KMS-11 (cell line): ENCODE measurements at regions not wholly inside any gene's neighbourhood (a gene's known extent, or its start where the extent isn't known, plus 50 kb on each side); places are given as distances from the start of the nearest gene placed in this dataset.
A peak's percentile ranks its signal among the peaks of the same experiment; 100 is the strongest.

Experiments
- H2AFZ ChIP-seq: fragments of 200-600 bp; sonication (generic); 2 replicates; pipeline ENCODE4 v1.6.1; 2016; ENCODE audit warnings: antibody characterized with exemption, mixed run types, low read depth
- H3K27ac ChIP-seq: fragments of 200-600 bp; sonication (generic); 2 replicates; pipeline ENCODE4 v1.6.1; 2016; ENCODE audit warnings: mild to moderate bottlenecking, mixed run types
- H3K27me3 ChIP-seq: fragments of 200-600 bp; sonication (generic); 2 replicates; pipeline ENCODE4 v1.6.1; 2017; ENCODE audit warnings: mild to moderate bottlenecking, low read depth, mixed run types, moderate library complexity; ENCODE audit not compliant: insufficient read depth
- H3K36me3 ChIP-seq: fragments of 200-600 bp; sonication (generic); 2 replicates; pipeline ENCODE4 v1.6.1; 2017; ENCODE audit warnings: mild to moderate bottlenecking, mixed run types; ENCODE audit not compliant: insufficient read depth
- H3K4me1 ChIP-seq: fragments of 200-600 bp; sonication (generic); 2 replicates; pipeline ENCODE4 v1.6.1; 2016; ENCODE audit warnings: mild to moderate bottlenecking, low read depth, mixed run types; ENCODE audit not compliant: poor library complexity, severe bottlenecking
- H3K4me2 ChIP-seq: fragments of 200-600 bp; sonication (generic); 2 replicates; pipeline ENCODE4 v1.7.0; 2016; ENCODE audit warnings: mild to moderate bottlenecking, mixed run types
- H3K4me3 ChIP-seq: fragments of 200-600 bp; sonication (generic); IDR thresholded peaks from 2 replicates; pipeline ENCODE4 v1.6.1; 2017; ENCODE audit warnings: low read depth, low read length, mixed read lengths; ENCODE audit not compliant: insufficient read depth
- H3K79me2 ChIP-seq: fragments of 200-600 bp; sonication (generic); 2 replicates; pipeline ENCODE4 v1.6.1; 2016; ENCODE audit warnings: low read depth, mixed run types; ENCODE audit not compliant: insufficient read depth
- H3K9ac ChIP-seq: fragments of 200-600 bp; sonication (generic); 2 replicates; pipeline ENCODE4 v1.6.1; 2016; ENCODE audit warnings: mild to moderate bottlenecking, mixed run types
- H4K20me1 ChIP-seq: fragments of 200-600 bp; sonication (generic); 2 replicates; pipeline ENCODE4 v1.6.1; 2016; ENCODE audit warnings: mild to moderate bottlenecking, mixed run types; ENCODE audit not compliant: insufficient read depth
- TF ChIP-seq, protein P1 (sequence below): fragments of 200-600 bp; sonication (generic); conservative IDR thresholded peaks from 2 replicates; pipeline ENCODE4 v1.6.1; 2017; ENCODE audit warnings: low read depth, mild to moderate bottlenecking, antibody characterized with exemption, low read length, moderate library complexity, mixed read lengths

DNA sequence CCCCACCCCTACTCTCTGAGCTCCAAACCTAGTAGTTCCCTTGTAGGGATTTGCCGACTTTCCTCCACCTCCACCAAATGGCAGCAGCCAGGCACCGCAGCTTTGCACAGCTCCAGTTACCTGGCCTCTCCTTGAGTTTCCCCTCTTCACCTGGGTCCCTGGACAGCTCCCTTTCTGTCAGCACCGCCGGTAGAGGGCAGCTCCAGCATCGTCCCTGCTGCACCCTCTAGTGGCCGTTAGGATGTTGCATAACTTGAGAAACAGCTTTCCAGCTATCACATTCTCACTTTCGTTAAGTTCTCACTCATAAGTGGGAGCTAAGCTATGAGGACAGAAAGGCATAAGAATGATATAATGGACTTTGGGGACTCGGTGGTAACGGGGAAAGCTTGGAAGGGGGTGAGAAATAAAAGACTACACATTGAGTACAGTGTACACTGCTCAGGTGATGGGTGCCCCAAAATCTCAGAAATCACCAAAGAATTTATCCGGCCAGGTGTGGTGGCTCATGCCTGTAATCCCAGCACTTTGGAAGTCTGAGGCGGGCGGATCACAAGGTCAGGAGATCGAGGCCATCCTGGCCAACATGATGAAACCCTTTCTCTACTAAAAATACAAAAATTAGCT is 60.4 kb upstream of the OLFM4 start:
- TF ChIP-seq, protein P1, sequence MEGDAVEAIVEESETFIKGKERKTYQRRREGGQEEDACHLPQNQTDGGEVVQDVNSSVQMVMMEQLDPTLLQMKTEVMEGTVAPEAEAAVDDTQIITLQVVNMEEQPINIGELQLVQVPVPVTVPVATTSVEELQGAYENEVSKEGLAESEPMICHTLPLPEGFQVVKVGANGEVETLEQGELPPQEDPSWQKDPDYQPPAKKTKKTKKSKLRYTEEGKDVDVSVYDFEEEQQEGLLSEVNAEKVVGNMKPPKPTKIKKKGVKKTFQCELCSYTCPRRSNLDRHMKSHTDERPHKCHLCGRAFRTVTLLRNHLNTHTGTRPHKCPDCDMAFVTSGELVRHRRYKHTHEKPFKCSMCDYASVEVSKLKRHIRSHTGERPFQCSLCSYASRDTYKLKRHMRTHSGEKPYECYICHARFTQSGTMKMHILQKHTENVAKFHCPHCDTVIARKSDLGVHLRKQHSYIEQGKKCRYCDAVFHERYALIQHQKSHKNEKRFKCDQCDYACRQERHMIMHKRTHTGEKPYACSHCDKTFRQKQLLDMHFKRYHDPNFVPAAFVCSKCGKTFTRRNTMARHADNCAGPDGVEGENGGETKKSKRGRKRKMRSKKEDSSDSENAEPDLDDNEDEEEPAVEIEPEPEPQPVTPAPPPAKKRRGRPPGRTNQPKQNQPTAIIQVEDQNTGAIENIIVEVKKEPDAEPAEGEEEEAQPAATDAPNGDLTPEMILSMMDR = peak; percentile 82
- Histone ChIP-seq H3K4me2 (no peak overlapping the region), H3K27me3 (no peaks in the 10 kb centered on the region), H2AFZ (no peak overlapping the region), H3K36me3 (no peaks in the 10 kb centered on the region), H4K20me1 (no peaks in the 10 kb centered on the region), H3K4me1 (peaks cover 4% of the 10 kb centered on the region), H3K27ac (no peak overlapping the region), H3K4me3 (no peak overlapping the region), H3K9ac (no peak overlapping the region), H3K79me2 (no peaks in the 10 kb centered on the region)

DNA sequence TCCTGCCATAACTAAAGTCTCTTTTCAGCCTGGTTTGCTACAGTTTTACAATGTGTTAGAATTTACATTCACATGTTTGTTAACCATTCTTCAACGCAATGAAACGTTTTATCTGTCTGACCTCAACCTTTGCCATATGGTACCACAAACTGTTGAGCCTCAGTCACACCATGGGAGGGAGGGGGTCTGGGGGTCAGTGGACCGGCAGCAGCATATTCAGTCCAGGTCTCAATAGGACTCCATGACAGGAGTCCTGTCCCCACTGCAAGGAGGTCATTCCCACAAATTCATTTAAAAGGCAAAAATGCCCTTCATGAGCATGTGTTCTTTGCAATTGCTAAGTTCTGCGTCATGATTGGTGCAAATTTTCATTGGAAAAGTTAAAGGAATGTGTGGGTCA is 66.6 kb upstream of the OLFM4 start:
- Histone ChIP-seq H4K20me1 (no peaks in the 10 kb centered on the region), H3K9ac (no peak overlapping the region), H3K4me1 (no peaks in the 10 kb centered on the region), H3K27ac (no peak overlapping the region), H3K4me2 (no peak overlapping the region), H3K79me2 (no peaks in the 10 kb centered on the region), H3K27me3 (no peaks in the 10 kb centered on the region), H3K36me3 (no peaks in the 10 kb centered on the region), H2AFZ (no peak overlapping the region), H3K4me3 (no peak overlapping the region)
- TF ChIP-seq, protein P1 = no peak

DNA sequence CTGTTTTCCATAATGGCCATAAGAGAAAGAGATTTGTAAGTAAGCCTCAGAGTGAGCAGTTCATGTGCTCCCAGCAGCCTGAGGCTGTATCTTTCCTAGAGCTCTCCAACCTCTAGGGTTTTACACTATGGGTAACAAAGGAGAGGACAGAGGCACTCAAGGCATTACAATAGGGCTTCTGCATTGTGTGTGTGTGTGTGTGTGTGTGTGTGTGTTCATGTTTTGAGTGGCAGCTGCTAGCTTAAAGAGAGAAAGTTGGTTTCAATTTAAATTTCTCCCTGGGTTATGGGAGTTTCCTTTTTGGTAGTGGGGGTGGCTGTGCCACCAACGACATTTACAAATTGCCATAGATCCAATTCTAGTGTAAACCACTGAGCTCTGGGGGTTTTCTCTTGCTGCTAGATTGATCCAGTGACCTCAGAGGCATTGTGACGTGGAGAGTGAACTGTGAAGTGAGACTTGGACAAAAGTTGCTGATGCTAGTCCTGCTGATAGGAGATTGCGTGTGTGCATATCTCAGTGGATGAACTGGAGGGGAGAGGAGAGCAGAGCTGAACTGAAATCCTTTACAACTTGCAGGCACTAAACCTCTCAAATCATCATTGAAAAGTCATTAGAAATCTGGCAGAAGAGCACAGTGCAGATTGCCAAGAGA is 67.2 kb upstream of the OLFM4 start:
- TF ChIP-seq, protein P1 = no peak
- H3K4me3 ChIP-seq = no peak overlapping the region

DNA sequence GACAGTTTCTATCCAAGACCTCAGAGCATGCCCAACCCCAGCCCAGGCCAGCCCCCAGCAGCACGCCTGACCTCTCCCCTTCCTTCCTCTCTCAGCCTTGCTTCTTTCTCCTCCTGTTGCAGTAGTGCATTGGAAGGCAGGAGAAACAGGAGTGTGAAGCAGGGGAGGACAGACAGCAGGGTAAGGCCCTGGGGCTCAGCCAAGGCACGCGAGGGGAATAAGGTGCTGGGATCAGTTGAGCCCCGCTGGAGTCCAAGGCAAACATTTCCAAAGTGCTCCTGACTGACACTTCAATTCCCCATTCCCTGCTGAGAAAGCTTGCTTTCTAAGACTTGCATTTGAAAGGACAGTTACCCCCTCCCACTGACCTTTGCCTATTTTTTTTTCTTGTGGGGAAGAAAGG is 73.1 kb upstream of the OLFM4 start:
- Histone ChIP-seq H3K4me2 (no peak overlapping the region), H3K27me3 (no peaks in the 10 kb centered on the region), H3K79me2 (no peaks in the 10 kb centered on the region), H3K4me3 (no peak overlapping the region), H2AFZ (no peak overlapping the region), H3K9ac (no peak overlapping the region), H3K27ac (no peak overlapping the region), H3K36me3 (no peaks in the 10 kb centered on the region), H3K4me1 (no peaks in the 10 kb centered on the region), H4K20me1 (no peaks in the 10 kb centered on the region)
- TF ChIP-seq, protein P1 = no peak

More for the DNA sequence above, 67.2 kb upstream of the OLFM4 start:
- Histone ChIP-seq H3K36me3 (no peaks in the 10 kb centered on the region), H2AFZ (no peak overlapping the region), H3K9ac (no peak overlapping the region), H3K79me2 (no peaks in the 10 kb centered on the region), H3K4me1 (no peaks in the 10 kb centered on the region), H4K20me1 (no peaks in the 10 kb centered on the region), H3K27ac (no peak overlapping the region), H3K4me2 (no peak overlapping the region), H3K27me3 (no peaks in the 10 kb centered on the region)
